ENCODE measurements at regions not wholly inside any gene's neighbourhood (a gene's known extent, or its start where the extent isn't known, plus 50 kb on each side); places are given as distances from the start of the nearest gene placed in this dataset.
A peak's percentile ranks its signal among the peaks of the same experiment; 100 is the strongest.

GRCh38 chr14:34931206-34931605, 51.6 kb upstream of the SRP54 start:
- peak; percentile 2 for DNase-seq (ENCODE audit: low read depth)

GRCh38 chr14:34930591-34931091, 52.2 kb upstream of the SRP54 start:
- no peak for DNase-seq (ENCODE audit: low read depth)

- no peak for DNase-seq (ENCODE audit: low read depth)
Observed at GRCh38 chr14:34926552-34926951, 51.4 kb upstream of the BAZ1A start.

All from fibroblast of gingiva (primary cell).